GM23338 (cell line): ENCODE measurements at regions not wholly inside any gene's neighbourhood (a gene's known extent, or its start where the extent isn't known, plus 50 kb on each side); places are given as distances from the start of the nearest gene placed in this dataset.

Experiments
- ATAC-seq: fragments of 200-7000 bp; cut with Tn5 transposase; 3 replicates; pipeline ENCODE4 v1.9.1; 2020
- DNase-seq: peaks from one replicate; pipeline ENCODE4 v3.0.0-alpha.2; 2015; ENCODE audit warnings: low spot score
- H2AFZ ChIP-seq: fragments of 200-600 bp; sonication (generic); 2 replicates; pipeline ENCODE4 v1.8.0; 2016; ENCODE audit warnings: antibody characterized with exemption, mild to moderate bottlenecking, moderate library complexity
- H3F3A ChIP-seq: fragments of 200-600 bp; sonication (generic); replicated peaks from 2 replicates; pipeline ENCODE4 v1.8.0; 2017; ENCODE audit warnings: antibody characterized with exemption, mixed run types, low read depth
- H3K27ac ChIP-seq: fragments of 200-600 bp; sonication (generic); 2 replicates; pipeline ENCODE4 v1.6.1; 2016; ENCODE audit warnings: low read depth
- H3K27me3 ChIP-seq: fragments of 200-600 bp; sonication (generic); 2 replicates; pipeline ENCODE4 v1.8.0; 2016; ENCODE audit warnings: mild to moderate bottlenecking, mixed run types, moderate library complexity; ENCODE audit not compliant: insufficient read depth
- H3K36me3 ChIP-seq: fragments of 200-600 bp; sonication (generic); 2 replicates; pipeline ENCODE4 v1.8.0; 2016; ENCODE audit warnings: mild to moderate bottlenecking; ENCODE audit not compliant: insufficient read depth
- H3K4me1 ChIP-seq: fragments of 200-600 bp; sonication (generic); 2 replicates; pipeline ENCODE4 v1.8.0; 2016; ENCODE audit warnings: mild to moderate bottlenecking, moderate library complexity; ENCODE audit not compliant: insufficient read depth
- H3K4me2 ChIP-seq: fragments of 200-600 bp; sonication (generic); 2 replicates; pipeline ENCODE4 v1.7.1; 2017; ENCODE audit warnings: mixed run types
- H3K4me3 ChIP-seq: fragments of 200-600 bp; sonication (generic); 2 replicates; pipeline ENCODE4 v1.6.1; 2016; ENCODE audit warnings: mixed run types
- H3K79me2 ChIP-seq: fragments of 200-600 bp; sonication (generic); replicated peaks from 2 replicates; pipeline ENCODE4 v1.8.0; 2017; ENCODE audit warnings: mild to moderate bottlenecking; ENCODE audit not compliant: insufficient read depth
- H3K9me2 ChIP-seq: fragments of 200-600 bp; sonication (generic); 2 replicates; pipeline ENCODE4 v1.8.0; 2017; ENCODE audit not compliant: insufficient read depth
- H4K20me1 ChIP-seq: fragments of 200-600 bp; sonication (generic); replicated peaks from 2 replicates; pipeline ENCODE4 v1.8.0; 2017; ENCODE audit warnings: mild to moderate bottlenecking; ENCODE audit not compliant: insufficient read depth
- H3K27ac Mint-ChIP-seq: 2 replicates; pipeline ENCODE4 v1.8.0; 2020; ENCODE audit warnings: inconsistent platforms, mild to moderate bottlenecking, moderate library complexity, mixed read lengths
- H3K27me3 Mint-ChIP-seq: 3 replicates; pipeline ENCODE4 v1.8.0; 2022; ENCODE audit warnings: low read depth, mild to moderate bottlenecking, moderate library complexity, mixed read lengths, inconsistent platforms; ENCODE audit not compliant: insufficient read depth, poor library complexity
- H3K36me3 Mint-ChIP-seq: 3 replicates; pipeline ENCODE4 v1.8.0; 2021; ENCODE audit warnings: low read depth, mild to moderate bottlenecking, inconsistent platforms, moderate library complexity, mixed read lengths
- H3K4me1 Mint-ChIP-seq: 3 replicates; pipeline ENCODE4 v1.8.0; 2020; ENCODE audit warnings: mild to moderate bottlenecking, inconsistent platforms, mixed read lengths
- H3K4me3 Mint-ChIP-seq: 3 replicates; pipeline ENCODE4 v1.8.0; 2021; ENCODE audit warnings: moderate library complexity, mild to moderate bottlenecking, inconsistent platforms, mixed read lengths
- H3K9me3 Mint-ChIP-seq: 3 replicates; pipeline ENCODE4 v1.8.0; 2020; ENCODE audit warnings: moderate library complexity, mild to moderate bottlenecking, inconsistent platforms, mixed read lengths
- CREB1 ChIP-seq: fragments of 250-450 bp; sonication (Bioruptor Pico); IDR thresholded peaks from 2 replicates; pipeline ENCODE4 v1.5.0; 2020; ENCODE audit warnings: low read depth, mild to moderate bottlenecking, moderate library complexity
- EZH2 ChIP-seq: fragments of 200-600 bp; sonication (generic); IDR thresholded peaks from one replicate; pipeline ENCODE4 v1.8.0; 2017; ENCODE audit warnings: antibody characterized with exemption, mild to moderate bottlenecking, low read depth; ENCODE audit not compliant: unreplicated experiment
- EZH2phosphoT487 ChIP-seq: fragments of 200-600 bp; sonication (generic); IDR thresholded peaks from one replicate; pipeline ENCODE4 v1.8.1; 2018; ENCODE audit warnings: antibody characterized with exemption; ENCODE audit not compliant: unreplicated experiment
- JUNB ChIP-seq: IDR thresholded peaks from one replicate; pipeline ENCODE4 v1.6.1; 2016; ENCODE audit warnings: antibody characterized with exemption; ENCODE audit not compliant: unreplicated experiment
- NANOG ChIP-seq: IDR thresholded peaks from 2 replicates; pipeline ENCODE4 v1.6.1; 2016; ENCODE audit warnings: antibody characterized with exemption, borderline replicate concordance
- POLR2AphosphoS5 ChIP-seq: IDR thresholded peaks from 2 replicates; pipeline ENCODE4 v1.6.1; 2016; ENCODE audit warnings: antibody characterized with exemption, low read depth
- STAT1 ChIP-seq: IDR thresholded peaks from one replicate; pipeline ENCODE4 v1.6.1; 2016; ENCODE audit warnings: antibody characterized with exemption; ENCODE audit not compliant: unreplicated experiment
- ZNF114 ChIP-seq: fragments of 250-450 bp; sonication (Bioruptor Pico); IDR thresholded peaks from 2 replicates; pipeline ENCODE4 v1.5.0; 2020; ENCODE audit warnings: mild to moderate bottlenecking, moderate library complexity
- ZNF331 ChIP-seq: fragments of 250-450 bp; sonication (Bioruptor Pico); IDR thresholded peaks from 2 replicates; pipeline ENCODE4 v1.5.0; 2020; ENCODE audit warnings: low read depth, mild to moderate bottlenecking, moderate library complexity
- TF ChIP-seq, protein P1 (sequence below): fragments of 250-450 bp; sonication (Bioruptor Pico); IDR thresholded peaks from 2 replicates; pipeline ENCODE4 v1.5.0; 2020; ENCODE audit warnings: mild to moderate bottlenecking, moderate library complexity
- TF ChIP-seq, protein P2 (sequence below): IDR thresholded peaks from 2 replicates; pipeline ENCODE4 v1.6.1; 2016; ENCODE audit warnings: antibody characterized with exemption
- TF ChIP-seq, protein P3 (sequence below): IDR thresholded peaks from one replicate; pipeline ENCODE4 v1.6.1; 2018; ENCODE audit warnings: antibody characterized with exemption; ENCODE audit not compliant: unreplicated experiment

- no peak overlapping the region for H3K27ac Mint-ChIP-seq
- no peaks in the 10 kb centered on the region for H3K27me3 ChIP-seq
- no peaks in the 10 kb centered on the region for H3K36me3 ChIP-seq
- H3K27me3 Mint-ChIP-seq, result peaks cover 3% of the 10 kb centered on the region
- no peak overlapping the region for H3K4me3 Mint-ChIP-seq
- no peak for TF ChIP-seq CREB1 (CRISPR knock-in tag)
- H3K4me3 ChIP-seq, result no peak overlapping the region
- peaks cover 3% of the 10 kb centered on the region; the same call in 1 of the 2 replicates for H3K9me2 ChIP-seq
- H3F3A ChIP-seq, result no peaks in the 10 kb centered on the region
- ATAC-seq, result no peak
- peaks cover 7% of the 10 kb centered on the region for H3K4me1 Mint-ChIP-seq
- H3K36me3 Mint-ChIP-seq, result peaks cover 7% of the 10 kb centered on the region
- H3K79me2 ChIP-seq, result no peaks in the 10 kb centered on the region
- H3K4me2 ChIP-seq, result peak overlapping the region; percentile 62
- H3K9me3 Mint-ChIP-seq, result peaks cover 88% of the 10 kb centered on the region
- no peaks in the 10 kb centered on the region for H4K20me1 ChIP-seq
- H3K4me1 ChIP-seq, result peaks cover 27% of the 10 kb centered on the region
- no peak overlapping the region for H2AFZ ChIP-seq
- DNase-seq, result no peak
- H3K27ac ChIP-seq, result no peak overlapping the region
Measured at GRCh38 chr2:90077948-90078347, 1386.5 kb downstream of the RPIA start.

DNA sequence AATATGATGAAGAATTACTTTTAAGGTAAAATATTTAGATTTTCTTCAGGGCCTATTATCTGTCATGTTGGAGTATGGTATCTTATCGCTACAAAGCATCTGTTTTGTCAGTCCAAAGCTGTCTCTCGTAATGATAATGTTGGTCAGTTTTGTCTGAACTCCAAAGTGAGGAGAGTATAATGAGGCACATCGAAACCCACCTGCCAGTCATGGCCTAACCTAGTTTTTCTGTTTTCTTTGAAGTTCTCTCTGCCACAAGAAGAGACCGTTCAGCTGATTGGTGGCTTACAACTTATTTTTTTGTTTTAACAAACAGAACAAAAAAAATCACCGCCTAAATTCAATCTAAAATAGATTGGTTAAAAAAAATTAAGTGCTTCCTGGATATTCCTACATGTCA is 1387.9 kb downstream of the RPIA start:
- H3K4me1 Mint-ChIP-seq, result peaks cover 7% of the 10 kb centered on the region
- no peaks in the 10 kb centered on the region for H3F3A ChIP-seq
- TF ChIP-seq, protein P1, sequence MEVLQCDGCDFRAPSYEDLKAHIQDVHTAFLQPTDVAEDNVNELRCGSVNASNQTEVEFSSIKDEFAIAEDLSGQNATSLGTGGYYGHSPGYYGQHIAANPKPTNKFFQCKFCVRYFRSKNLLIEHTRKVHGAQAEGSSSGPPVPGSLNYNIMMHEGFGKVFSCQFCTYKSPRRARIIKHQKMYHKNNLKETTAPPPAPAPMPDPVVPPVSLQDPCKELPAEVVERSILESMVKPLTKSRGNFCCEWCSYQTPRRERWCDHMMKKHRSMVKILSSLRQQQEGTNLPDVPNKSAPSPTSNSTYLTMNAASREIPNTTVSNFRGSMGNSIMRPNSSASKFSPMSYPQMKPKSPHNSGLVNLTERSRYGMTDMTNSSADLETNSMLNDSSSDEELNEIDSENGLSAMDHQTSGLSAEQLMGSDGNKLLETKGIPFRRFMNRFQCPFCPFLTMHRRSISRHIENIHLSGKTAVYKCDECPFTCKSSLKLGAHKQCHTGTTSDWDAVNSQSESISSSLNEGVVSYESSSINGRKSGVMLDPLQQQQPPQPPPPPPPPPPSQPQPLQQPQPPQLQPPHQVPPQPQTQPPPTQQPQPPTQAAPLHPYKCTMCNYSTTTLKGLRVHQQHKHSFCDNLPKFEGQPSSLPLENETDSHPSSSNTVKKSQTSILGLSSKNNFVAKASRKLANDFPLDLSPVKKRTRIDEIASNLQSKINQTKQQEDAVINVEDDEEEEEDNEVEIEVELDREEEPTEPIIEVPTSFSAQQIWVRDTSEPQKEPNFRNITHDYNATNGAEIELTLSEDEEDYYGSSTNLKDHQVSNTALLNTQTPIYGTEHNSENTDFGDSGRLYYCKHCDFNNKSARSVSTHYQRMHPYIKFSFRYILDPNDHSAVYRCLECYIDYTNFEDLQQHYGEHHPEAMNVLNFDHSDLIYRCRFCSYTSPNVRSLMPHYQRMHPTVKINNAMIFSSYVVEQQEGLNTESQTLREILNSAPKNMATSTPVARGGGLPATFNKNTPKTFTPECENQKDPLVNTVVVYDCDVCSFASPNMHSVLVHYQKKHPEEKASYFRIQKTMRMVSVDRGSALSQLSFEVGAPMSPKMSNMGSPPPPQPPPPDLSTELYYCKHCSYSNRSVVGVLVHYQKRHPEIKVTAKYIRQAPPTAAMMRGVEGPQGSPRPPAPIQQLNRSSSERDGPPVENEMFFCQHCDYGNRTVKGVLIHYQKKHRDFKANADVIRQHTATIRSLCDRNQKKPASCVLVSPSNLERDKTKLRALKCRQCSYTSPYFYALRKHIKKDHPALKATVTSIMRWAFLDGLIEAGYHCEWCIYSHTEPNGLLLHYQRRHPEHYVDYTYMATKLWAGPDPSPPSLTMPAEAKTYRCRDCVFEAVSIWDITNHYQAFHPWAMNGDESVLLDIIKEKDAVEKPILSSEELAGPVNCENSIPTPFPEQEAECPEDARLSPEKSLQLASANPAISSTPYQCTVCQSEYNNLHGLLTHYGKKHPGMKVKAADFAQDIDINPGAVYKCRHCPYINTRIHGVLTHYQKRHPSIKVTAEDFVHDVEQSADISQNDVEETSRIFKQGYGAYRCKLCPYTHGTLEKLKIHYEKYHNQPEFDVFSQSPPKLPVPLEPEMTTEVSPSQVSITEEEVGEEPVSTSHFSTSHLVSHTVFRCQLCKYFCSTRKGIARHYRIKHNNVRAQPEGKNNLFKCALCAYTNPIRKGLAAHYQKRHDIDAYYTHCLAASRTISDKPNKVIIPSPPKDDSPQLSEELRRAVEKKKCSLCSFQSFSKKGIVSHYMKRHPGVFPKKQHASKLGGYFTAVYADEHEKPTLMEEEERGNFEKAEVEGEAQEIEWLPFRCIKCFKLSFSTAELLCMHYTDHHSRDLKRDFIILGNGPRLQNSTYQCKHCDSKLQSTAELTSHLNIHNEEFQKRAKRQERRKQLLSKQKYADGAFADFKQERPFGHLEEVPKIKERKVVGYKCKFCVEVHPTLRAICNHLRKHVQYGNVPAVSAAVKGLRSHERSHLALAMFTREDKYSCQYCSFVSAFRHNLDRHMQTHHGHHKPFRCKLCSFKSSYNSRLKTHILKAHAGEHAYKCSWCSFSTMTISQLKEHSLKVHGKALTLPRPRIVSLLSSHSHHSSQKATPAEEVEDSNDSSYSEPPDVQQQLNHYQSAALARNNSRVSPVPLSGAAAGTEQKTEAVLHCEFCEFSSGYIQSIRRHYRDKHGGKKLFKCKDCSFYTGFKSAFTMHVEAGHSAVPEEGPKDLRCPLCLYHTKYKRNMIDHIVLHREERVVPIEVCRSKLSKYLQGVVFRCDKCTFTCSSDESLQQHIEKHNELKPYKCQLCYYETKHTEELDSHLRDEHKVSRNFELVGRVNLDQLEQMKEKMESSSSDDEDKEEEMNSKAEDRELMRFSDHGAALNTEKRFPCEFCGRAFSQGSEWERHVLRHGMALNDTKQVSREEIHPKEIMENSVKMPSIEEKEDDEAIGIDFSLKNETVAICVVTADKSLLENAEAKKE (CRISPR knock-in tag), result no peak
- TF ChIP-seq EZH2, result no peak
- TF ChIP-seq JUNB, result no peak
- TF ChIP-seq, protein P2, sequence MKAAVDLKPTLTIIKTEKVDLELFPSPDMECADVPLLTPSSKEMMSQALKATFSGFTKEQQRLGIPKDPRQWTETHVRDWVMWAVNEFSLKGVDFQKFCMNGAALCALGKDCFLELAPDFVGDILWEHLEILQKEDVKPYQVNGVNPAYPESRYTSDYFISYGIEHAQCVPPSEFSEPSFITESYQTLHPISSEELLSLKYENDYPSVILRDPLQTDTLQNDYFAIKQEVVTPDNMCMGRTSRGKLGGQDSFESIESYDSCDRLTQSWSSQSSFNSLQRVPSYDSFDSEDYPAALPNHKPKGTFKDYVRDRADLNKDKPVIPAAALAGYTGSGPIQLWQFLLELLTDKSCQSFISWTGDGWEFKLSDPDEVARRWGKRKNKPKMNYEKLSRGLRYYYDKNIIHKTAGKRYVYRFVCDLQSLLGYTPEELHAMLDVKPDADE, result no peak
- TF ChIP-seq STAT1, result no peak
- TF ChIP-seq POLR2AphosphoS5, result no peak
- no peak for TF ChIP-seq NANOG
- TF ChIP-seq EZH2phosphoT487, result no peak
- no peak for TF ChIP-seq ZNF114 (CRISPR knock-in tag)
- TF ChIP-seq CREB1 (CRISPR knock-in tag), result no peak
- no peak for TF ChIP-seq ZNF331 (CRISPR knock-in tag)
- TF ChIP-seq, protein P3, sequence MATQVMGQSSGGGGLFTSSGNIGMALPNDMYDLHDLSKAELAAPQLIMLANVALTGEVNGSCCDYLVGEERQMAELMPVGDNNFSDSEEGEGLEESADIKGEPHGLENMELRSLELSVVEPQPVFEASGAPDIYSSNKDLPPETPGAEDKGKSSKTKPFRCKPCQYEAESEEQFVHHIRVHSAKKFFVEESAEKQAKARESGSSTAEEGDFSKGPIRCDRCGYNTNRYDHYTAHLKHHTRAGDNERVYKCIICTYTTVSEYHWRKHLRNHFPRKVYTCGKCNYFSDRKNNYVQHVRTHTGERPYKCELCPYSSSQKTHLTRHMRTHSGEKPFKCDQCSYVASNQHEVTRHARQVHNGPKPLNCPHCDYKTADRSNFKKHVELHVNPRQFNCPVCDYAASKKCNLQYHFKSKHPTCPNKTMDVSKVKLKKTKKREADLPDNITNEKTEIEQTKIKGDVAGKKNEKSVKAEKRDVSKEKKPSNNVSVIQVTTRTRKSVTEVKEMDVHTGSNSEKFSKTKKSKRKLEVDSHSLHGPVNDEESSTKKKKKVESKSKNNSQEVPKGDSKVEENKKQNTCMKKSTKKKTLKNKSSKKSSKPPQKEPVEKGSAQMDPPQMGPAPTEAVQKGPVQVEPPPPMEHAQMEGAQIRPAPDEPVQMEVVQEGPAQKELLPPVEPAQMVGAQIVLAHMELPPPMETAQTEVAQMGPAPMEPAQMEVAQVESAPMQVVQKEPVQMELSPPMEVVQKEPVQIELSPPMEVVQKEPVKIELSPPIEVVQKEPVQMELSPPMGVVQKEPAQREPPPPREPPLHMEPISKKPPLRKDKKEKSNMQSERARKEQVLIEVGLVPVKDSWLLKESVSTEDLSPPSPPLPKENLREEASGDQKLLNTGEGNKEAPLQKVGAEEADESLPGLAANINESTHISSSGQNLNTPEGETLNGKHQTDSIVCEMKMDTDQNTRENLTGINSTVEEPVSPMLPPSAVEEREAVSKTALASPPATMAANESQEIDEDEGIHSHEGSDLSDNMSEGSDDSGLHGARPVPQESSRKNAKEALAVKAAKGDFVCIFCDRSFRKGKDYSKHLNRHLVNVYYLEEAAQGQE, result no peak

More for the DNA sequence above, 1387.9 kb downstream of the RPIA start:
- Histone ChIP-seq H3K4me2 (no peak overlapping the region), H3K9me2 (peaks cover 3% of the 10 kb centered on the region; the same call in 1 of the 2 replicates), H3K27ac (no peak overlapping the region), H3K4me1 (peaks cover 27% of the 10 kb centered on the region), H3K27me3 (no peaks in the 10 kb centered on the region), H2AFZ (no peak overlapping the region), H4K20me1 (no peaks in the 10 kb centered on the region), H3K79me2 (no peaks in the 10 kb centered on the region), H3K4me3 (no peak overlapping the region), H3K36me3 (no peaks in the 10 kb centered on the region)
- Mint-ChIP-seq H3K9me3 (peaks cover 78% of the 10 kb centered on the region), H3K27ac (no peak overlapping the region), H3K4me3 (no peak overlapping the region), H3K27me3 (peaks cover 3% of the 10 kb centered on the region), H3K36me3 (peaks cover 7% of the 10 kb centered on the region)
- ATAC-seq, result no peak
- DNase-seq, result no peak
